Thoracic aorta (tissue), 2 donors: ENCODE measurements at regions not wholly inside any gene's neighbourhood (a gene's known extent, or its start where the extent isn't known, plus 50 kb on each side); places are given as distances from the start of the nearest gene placed in this dataset.

Experiments used
- ATAC-seq: fragments of 150-250 bp; one replicate; pipeline ENCODE4 v1.8.0; 2017; ENCODE audit warnings: low read depth; ENCODE audit not compliant: insufficient number of reproducible peaks, low FRiP score
- DNase-seq: peaks from one replicate; pipeline ENCODE4 v3.0.0-alpha.2; 2020; ENCODE audit warnings: low spot score
- H3K27ac ChIP-seq, 2 donors: fragments of 200-600 bp; sonication (generic); 1 replicate in 1 of 2; 2 replicates in 1 of 2; pipeline ENCODE4 v1.5.1; 2016; ENCODE audit warnings: mild to moderate bottlenecking in 2 of 2, moderate library complexity in 2 of 2
- H3K27me3 ChIP-seq: fragments of 200-600 bp; sonication (generic); replicated peaks from 2 replicates; pipeline ENCODE4 v1.6.0; 2016; ENCODE audit warnings: mild to moderate bottlenecking; ENCODE audit not compliant: insufficient read depth
- H3K36me3 ChIP-seq: fragments of 200-600 bp; sonication (generic); one replicate; pipeline ENCODE4 v1.5.1; 2016
- H3K4me1 ChIP-seq, 2 donors: fragments of 200-600 bp; sonication (generic); 1 replicate in 1 of 2; 2 replicates in 1 of 2; pipeline versions ENCODE4 v1.5.1 to v1.6.0; 2016; ENCODE audit warnings: low read depth in 2 of 2, mild to moderate bottlenecking in 1 of 2; ENCODE audit not compliant: control insufficient read depth in 1 of 2
- H3K4me3 ChIP-seq: fragments of 200-600 bp; sonication (generic); 2 replicates; pipeline ENCODE4 v1.5.1; 2016; ENCODE audit warnings: mild to moderate bottlenecking
- H3K9me3 ChIP-seq: fragments of 200-600 bp; sonication (generic); 2 replicates; pipeline ENCODE4 v1.5.1; 2016
- CTCF ChIP-seq: fragments of 200-600 bp; sonication (generic); IDR thresholded peaks from one replicate; pipeline ENCODE4 v1.5.1; 2019; ENCODE audit warnings: antibody characterized with exemption

- no peaks in the 10 kb centered on the region for H3K27me3 ChIP-seq
- H3K4me3 ChIP-seq: no peak overlapping the region
- no peaks in the 10 kb centered on the region for H3K36me3 ChIP-seq
- TF ChIP-seq CTCF: no peak
- H3K4me1 ChIP-seq: peaks cover 4 to 10% of the 10 kb centered on the region in 2 donors
- H3K9me3 ChIP-seq: no peaks in the 10 kb centered on the region
- no peak for ATAC-seq
- H3K27ac ChIP-seq: no peak overlapping the region
- DNase-seq: no peak
Measured at GRCh38 chr17:72526769-72527168, 405.9 kb downstream of the SOX9 start.

DNA sequence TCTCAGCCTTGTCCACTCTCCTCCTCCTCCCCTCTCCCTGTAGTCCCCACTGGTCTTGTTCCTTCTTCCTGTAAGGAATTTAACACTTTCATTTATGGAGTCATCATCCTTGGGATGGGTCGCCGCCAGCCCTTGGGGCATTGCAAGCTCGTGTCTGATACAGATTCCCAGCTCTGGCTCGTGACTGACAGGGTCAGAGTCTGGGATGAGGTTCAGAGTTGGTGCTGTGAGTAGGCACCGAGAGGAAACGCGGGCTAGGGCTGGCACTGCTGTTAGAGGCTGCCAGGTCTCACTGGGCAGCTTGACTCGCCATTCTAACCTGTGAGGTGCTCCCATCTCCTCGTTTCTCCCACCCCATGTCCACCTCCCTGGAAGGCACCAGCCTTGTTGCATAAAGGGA, 407.0 kb downstream of the SOX9 start:
- no peaks in the 10 kb centered on the region for H3K27me3 ChIP-seq
- no peaks in the 10 kb centered on the region for H3K9me3 ChIP-seq
- no peaks in the 10 kb centered on the region for H3K36me3 ChIP-seq
- DNase-seq (no peak), ATAC-seq (no peak)
- H3K4me1 ChIP-seq: peaks cover 4 to 10% of the 10 kb centered on the region in 2 donors
- no peak for TF ChIP-seq CTCF
- no peak overlapping the region for H3K27ac ChIP-seq
- H3K4me3 ChIP-seq: no peak overlapping the region

DNA sequence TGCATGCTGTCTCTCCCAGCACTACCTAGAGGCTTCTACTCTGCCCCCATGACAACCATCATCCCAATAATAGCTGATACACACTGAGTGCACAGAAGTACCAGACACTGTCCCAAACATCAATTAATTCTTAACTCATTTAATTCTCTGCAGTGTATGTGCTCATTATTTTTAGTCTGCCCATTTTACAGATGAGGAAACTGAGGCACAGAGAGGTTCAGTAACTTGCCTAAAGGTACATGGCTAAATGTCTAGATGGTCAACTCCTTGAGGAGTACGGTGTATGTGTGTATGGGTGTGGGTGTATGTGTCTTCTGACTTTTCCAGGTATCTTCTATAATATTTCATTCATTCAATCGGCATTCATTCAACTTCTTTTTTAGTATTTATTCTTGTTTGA, 407.9 kb downstream of the SOX9 start:
- Histone ChIP-seq H3K4me3 (no peak overlapping the region), H3K27ac (no peak overlapping the region), H3K9me3 (no peaks in the 10 kb centered on the region), H3K4me1 (peaks cover 4 to 10% of the 10 kb centered on the region in 2 donors), H3K36me3 (no peaks in the 10 kb centered on the region), H3K27me3 (no peaks in the 10 kb centered on the region)
- ATAC-seq: no peak
- DNase-seq: no peak
- TF ChIP-seq CTCF: no peak

GRCh38 chr17:72529386-72529785, 408.6 kb downstream of the SOX9 start:
- DNase-seq (no peak), ATAC-seq (no peak)
- TF ChIP-seq CTCF: no peak
- H3K27ac ChIP-seq: no peak overlapping the region
- no peaks in the 10 kb centered on the region for H3K9me3 ChIP-seq
- no peaks in the 10 kb centered on the region for H3K36me3 ChIP-seq
- peaks cover 4 to 10% of the 10 kb centered on the region in 2 donors for H3K4me1 ChIP-seq
- H3K4me3 ChIP-seq: no peak overlapping the region
- no peaks in the 10 kb centered on the region for H3K27me3 ChIP-seq

DNA sequence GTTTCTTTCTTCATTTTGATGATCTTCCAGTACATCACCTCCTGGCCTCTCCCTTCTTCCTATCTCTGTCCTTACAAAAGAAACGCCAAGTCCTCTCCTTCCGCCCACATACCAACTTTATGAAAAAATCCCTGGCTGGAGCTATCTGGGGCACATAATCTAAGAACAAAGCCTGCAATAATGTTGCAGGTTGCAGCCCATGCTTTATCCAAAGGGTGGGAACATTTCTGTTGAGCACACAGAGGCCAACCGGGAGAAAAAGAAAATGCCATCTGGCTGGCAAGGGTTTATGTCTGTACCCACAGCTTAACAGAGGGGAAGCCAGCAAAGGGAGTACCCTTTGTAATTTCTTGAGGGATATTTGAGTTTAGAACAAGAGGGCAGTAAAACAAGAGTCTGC, 409.6 kb downstream of the SOX9 start:
- Histone ChIP-seq H3K4me3 (no peak overlapping the region), H3K9me3 (no peaks in the 10 kb centered on the region), H3K27me3 (no peaks in the 10 kb centered on the region), H3K4me1 (peaks cover 3 to 6% of the 10 kb centered on the region in 2 donors), H3K36me3 (no peaks in the 10 kb centered on the region), H3K27ac (no peak overlapping the region)
- ATAC-seq (no peak), DNase-seq (no peak)
- TF ChIP-seq CTCF: no peak
